Stimulated activated CD4-positive, alpha-beta T cell treated with anti-CD3 and anti-CD28 coated beads, Interleukin-2, amount 100 ng/mL, for 24 hours (primary cell): ENCODE measurements at regions not wholly inside any gene's neighbourhood (a gene's known extent, or its start where the extent isn't known, plus 50 kb on each side); places are given as distances from the start of the nearest gene placed in this dataset.
"Not testable (repeated sequence)": the region's sequence is repeated elsewhere in the genome, so short reads cannot be mapped to it uniquely, and the experiment has no call there.

Experiments
- DNase-seq, 2 donors: peaks; one replicate each; pipeline ENCODE4 v3.0.0-alpha.2; 2020

DNA sequence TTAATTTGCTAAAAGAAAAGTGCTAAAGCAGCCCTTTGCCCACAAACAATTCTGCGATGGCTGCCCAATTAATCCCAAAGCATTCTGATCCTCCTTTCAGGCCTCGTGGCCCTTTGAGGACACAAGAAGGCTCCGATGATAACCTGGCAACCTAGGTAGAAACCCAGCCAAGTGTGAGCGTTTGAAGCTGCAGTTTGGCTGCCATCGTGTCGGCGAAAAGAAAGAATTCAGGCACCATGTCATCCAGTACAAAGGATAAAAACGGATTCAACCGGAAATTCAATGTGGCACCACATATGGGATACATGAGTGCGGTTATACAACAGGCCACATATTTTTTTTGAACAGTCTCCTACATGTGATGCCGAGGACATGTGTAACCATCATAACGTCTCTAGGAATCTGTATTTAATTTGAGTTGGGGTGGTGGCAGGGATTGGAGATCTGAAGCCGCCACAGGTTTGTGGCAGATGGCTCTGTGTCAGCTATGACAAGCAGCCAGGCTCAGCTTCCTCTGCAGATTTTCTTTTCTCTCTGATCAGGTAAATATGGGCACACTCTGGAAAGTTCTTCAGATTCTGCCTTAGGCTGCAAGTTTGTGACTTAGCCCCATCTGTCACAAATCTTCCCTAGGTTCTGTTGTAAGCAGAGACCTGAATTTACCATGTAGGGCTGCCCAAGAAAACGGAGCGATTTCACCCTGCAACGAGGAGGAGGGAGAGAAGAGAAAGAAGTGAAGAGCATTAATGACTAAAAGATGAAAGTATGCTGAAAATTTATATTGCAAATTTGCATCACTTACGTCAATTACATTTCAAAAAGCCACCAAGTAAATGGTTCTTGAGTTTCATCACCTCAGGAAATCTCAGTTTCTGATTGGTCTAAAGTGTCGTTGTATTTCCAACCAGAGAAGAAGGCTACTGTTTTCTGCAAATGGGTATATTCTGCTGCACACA lies 573.2 kb downstream of the ZEB2 start:
- no peak for DNase-seq

DNA sequence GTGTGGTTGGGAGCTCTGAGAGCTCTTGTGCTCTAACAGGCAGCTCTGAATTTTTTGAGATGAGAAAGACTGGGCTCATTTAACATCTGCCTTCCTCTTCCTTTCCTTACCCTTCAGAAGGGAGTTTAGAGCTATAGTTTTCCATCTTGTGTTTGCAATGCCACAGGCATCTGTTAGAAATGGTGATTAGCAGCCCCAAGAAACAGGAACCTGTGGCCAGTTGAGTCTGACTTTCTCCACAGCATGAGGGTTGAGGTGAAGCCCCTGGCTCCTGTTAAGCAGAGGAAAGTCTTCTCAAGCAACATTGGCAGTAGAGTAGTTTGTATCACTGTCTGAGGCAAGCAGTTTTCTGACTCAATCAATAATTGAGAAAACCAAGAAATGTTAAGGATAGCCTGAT lies 577.4 kb downstream of the ZEB2 start:
- DNase-seq, result no peak

DNA sequence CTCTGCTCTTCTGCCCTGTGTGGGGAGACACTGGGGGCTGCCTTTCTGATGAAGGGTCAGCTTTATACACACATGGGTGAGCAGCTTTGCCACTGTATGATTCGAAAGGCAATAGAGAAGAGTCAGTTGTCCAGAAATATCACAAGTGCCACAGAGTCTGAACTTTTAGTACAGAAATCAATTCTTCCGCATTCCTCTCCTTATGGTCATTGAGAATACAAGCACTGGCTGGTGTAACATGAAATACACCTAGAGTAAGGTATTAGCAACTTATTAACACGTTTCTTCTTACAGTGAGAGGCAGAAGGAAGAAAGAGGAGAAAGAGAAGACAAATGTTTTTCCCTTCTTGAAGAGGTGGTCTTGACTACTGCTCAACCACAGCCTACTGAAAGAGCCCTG lies 579.2 kb downstream of the ZEB2 start:
- DNase-seq, result no peak

DNA sequence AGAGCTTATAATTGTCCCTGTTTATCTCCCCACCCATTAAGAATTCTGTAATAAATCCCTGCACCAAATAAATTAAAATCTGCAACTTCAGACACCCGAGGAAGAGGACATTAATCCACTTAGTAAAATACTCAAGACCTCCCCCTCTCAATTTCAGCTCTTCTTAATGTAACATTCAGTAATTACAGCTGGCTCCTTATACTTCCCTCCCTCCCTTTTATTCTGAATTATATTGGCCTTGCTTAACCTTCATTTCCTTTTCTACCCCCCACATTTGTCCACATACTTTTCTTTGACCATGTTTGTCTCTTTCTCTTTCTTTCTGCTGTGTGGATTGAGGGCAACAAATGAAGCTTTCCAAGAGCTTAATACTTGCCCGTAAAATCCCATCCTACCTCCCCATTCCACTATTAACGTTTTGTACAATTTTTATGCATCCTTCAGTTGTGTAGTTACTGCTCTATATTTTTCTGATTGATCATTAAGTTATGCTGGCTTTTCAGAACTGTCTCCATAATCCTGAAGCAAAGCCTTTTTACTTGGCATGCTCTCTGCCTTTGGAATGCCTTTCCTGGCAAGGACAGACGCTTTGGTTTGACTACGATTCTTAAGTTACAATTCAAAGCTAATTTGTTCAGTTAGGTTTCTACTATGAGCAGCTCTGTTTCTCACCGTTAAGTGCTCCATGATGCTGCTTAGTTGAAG lies 580.1 kb downstream of the ZEB2 start:
- no peak for DNase-seq

DNA sequence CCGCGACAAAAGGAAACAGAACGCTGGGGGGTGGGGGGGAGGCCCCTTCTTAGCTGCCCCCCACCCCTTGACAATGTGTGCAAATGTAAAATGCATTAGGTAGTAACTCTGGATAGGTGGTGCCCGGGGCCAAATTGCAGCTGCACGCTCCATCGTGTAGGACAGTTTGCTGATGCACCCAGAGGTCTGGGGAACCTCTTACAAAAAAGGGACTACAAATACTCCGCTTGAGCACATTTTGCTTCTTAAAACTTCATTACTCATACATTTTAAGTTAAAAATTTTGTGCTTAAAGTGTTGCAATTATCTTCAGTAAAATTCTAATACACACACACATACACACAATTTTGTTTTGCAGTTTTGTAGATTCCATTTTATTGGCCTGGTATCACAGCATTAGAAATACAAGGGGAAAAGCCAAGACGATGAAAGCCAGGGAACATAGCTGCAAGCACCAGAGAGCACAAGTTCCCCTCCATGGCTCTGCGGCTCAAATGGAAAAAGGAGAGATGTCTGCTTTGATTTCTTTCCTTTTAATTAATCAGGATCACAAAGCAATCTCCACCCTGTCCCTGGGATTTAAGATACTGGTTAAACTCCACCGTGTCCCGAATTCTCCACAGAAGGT lies 582.1 kb downstream of the ZEB2 start:
- DNase-seq, result peak in 1 of 2 donors; percentile 5

DNA sequence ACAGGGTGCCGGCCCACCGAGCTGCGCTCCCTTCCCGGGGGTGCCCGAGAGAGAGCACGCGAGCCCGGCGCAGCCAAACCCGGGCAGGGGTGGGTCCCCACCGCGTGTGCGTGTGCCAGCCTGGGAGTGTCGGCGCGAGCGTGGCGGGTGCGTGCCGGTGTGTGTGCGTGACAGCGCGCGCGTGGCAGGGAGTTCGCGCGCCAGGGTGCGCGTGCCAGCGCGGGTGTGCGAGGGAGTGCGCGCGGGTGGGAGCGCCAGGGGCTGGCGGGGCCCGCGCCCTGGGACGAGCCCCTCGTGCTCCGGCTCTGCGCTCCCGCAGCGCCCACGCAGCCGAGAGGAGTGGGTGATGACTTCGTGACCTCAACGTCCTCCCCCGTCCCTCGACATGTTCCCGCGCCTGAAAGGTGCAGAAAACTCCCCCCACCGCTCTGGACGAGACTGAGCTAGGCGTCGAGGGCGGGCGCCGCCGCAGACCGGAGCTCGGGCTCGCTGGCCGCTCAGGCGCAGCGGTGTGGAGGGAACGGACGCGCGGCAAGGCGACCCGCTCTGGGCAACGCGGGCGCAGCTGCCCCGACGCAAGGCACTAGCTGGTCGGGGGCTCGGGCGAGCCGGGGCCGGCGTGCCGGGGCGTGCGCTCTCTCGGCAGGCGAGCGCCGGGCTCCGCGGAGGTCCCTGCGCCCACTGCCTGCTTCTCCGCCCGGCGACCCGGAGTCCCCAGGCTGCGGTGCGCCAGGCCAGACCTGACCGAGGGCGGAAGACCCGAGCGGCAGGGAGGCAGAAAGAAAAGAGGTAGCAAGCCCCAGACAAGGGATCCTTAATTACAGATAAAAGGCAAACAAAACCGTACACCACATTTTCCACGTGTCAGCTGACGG lies 582.8 kb downstream of the ZEB2 start:
- peak; percentile 37 to 47 for DNase-seq

DNA sequence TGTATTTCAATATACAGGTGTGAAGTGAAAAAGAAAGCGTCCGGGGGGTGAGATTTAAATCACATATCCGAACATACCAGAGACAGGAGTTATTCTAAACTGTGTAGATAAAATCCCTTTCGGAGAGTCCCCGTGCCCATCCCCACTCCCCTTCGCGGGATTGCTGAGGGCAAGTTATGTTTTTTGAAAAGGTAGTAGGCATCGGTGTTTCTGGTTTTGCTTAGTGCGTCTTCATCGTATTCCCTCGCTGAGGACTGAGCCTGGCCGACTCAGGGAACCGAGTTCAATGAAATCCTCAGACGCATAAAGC lies 583.4 kb downstream of the ZEB2 start:
- DNase-seq, result no peak

DNA sequence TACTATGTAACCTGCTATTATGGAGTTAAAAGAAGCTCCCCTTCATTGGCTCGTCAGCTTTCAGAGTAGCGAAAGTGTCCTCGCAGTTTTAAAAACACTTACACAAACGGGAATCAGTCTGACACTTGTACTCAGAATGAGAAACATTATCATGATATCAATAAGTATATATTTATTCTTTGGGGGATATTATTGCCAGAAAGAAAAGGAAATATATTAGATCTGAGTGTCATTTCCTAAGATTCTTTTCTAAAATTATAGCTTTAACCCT lies 584.5 kb downstream of the ZEB2 start:
- DNase-seq, result no peak

DNA sequence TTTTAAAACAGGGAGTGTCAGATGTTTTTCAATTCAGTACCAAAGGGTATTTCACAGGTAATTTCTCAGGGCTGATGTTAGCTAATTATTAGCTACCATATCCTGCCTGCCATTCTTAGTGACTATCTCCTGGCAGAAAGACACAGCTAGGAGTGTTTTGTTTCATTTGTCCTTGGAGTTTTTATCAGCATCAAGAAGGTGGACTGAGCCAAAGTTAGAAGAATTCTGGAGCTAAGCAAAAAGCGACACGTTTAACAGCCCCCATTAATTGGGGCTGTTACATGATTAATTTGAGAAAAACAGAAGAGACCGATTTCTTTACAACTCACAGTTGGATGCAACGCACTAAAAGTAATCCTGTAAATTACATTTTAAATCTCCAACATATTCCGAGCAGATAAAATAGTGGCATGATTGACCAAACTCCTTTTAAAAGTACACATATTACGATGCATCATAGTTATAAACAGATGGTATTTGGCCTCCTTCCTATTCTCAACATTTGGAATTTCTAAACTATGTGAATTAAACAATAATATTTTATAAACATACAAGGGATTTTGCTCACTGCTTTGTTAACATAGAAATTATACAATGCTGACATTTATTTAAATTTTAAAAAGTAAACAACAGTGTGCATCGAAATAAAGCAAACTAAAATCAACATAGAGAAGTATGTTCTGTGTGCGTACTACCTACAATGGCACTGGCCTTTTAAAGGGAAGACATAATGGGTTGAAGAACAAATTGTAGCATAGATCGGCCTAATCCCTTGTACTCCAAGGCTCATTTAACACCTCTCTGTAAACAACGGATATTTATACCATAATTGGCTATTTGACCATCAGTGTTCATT lies 585.1 kb downstream of the ZEB2 start:
- no peak for DNase-seq

DNA sequence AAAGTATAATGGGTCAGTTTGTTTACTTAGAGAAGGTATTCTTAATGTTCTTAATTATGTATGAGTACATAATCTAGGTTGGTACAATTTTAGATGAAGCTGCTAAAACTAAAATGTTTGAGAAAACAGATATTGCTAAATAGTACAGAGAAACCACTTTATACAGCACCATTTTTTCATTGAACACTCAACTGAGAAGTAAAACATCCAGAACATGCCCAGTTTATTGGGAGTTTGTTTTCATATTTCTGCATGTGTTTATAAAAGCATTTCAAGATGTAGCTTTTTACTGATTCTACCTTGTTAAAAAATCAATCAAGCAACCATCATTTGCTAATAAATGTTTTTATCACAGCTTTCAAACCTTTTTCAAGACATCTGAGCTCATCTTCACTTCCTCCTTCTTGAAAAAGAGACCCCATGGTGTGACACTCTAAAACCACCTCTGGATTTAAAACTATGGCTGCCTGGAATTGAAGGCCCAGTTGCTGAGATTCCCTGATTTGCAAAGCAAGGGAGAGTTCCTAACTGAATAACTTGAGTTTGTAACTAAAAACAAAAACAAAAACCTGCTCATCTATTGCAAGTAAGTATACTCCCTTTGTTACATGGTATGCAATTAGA lies 585.9 kb downstream of the ZEB2 start:
- DNase-seq, result no peak

DNA sequence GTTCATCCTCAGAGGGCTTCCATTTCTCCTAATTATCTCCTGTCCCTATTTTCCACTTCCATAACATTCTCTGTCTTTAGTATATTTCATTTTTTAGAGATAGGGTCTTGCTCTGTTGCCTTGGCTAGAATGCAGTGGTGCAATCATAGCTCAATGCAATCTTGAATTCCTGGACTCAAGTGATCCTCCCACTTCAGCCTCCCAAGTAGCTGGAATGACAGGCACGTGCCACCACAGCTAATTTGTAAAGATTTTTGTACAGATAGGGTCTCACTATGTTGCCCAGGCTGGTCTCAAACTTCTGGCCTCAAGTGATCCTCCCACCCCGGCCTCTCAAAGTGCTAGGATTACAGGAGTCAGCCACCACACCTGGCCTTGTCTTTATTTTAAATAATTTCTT lies 589.0 kb downstream of the ZEB2 start:
- no peak for DNase-seq

DNA sequence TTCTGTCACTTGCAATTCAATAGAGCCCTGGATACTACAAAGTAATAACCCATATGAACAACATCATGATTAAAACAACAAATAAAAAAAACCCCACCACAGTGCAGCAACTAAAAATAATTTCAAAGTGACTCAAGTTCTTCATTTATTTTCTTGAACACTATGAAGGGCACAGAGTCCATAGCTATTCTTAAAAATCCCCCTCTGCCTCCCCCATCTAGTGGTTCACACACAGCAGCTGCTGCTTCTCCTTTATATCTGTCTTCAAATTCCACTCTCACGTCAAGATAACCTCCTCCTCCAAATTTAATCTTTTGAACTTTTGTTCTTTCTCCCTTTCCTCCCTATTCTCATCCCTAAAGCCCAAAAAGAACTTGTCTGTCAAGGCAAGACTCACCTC lies 591.3 kb downstream of the ZEB2 start:
- no peak for DNase-seq

DNA sequence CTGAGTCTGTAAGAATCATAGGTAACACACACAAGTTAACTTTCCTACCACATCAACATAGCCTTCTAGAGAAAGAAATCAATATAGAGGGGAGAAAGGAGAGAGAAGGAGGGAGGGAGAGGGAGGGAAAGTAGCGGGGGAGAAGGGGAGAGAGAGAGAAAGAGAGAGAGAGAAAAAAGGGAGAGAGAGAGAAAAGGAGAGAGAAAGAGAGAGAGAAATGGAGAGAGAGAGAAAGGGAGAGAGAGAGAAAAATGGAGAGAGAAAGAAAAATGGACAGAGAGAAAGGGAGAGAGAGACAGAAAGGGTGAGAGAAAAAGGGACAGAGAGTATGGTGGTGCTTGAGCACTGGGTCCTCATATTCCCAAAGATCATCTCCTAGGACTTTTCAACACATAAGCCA lies 591.7 kb downstream of the ZEB2 start:
- DNase-seq, result no peak

DNA sequence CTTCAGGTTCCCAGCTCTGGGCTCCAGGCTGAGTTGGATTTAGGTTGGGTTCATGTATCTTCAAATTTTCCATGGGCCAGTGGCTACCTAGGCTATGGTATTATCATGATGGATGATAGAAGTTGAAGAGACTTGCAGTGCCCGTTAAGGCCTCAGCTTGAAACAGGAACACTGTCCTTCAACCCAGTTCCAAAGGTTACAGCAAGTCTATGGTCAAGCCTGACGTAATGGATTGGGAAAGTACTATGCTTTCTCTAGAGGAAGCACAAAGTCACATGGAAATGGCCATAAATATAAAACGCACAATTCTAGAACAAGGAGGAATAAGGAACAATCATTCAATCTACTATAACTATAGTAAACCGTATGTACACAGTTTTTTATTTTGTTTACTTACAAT lies 593.2 kb downstream of the ZEB2 start:
- no peak for DNase-seq

DNA sequence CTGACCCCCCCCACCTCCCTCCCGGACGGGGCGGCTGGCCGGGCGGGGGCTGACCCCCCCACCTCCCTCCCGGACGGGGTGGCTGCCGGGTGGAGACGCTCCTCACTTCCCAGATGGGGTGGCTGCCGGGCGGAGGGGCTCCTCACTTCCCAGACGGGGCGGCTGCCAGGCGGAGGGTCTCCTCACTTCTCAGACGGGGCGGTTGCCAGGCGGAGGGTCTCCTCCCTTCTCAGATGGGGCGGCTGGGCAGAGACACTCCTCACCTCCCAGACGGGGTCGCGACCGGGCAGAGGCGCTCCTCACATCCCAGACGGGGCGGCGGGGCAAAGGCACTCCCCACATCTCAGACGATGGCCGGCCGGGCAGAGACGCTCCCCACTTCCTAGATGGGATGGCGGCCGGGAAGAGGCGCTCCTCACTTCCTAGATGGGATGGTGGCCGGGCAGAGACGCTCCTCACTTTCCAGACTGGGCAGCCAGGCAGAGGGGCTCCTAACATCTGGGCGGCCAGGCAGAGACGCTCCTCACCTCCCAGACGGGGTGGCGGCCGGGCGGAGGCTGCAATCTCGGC lies 597.6 kb downstream of the ZEB2 start:
- DNase-seq, result not testable (repeated sequence)

DNA sequence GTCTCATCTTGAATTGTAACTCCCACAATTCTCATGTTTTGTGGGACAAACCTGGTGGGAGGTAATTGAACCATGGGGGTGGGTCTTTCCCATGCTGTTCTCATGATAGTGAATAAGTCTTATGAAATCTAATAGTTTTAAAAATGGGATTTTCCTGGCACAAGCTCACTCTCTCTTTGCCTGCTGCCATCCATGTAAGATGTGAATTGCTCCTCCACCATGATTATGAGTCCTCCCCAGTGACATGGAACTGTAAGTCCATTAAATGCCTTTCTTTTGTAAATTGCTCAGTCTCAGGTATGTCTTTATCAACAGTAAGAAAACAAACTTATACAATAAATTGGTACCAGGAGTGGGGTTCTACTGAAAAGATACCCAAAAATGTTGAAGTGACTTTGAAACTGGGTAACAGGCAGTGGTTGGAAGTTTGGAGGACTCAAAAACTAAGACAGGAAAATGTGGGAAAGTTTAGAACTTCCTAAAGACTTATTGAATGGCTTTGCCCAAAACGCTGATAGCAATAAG lies 601.4 kb downstream of the ZEB2 start:
- no peak for DNase-seq

DNA sequence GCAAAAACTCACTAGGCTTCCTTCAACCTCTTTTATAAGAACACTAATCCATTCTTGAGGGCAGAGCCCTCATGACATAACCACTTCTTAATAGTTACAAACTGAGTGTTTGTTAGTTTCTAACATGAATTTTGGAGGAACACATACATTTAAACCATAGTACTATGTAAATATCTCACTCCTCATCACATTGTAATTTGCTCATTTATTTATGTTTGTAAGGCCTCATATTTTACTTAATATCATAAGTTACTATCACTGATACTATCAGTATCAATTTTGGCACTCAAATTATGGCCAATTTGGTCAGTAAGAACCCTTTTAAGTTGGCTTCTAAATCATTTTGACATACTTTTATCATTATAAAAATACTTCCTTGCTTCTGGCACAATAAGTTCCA lies 603.1 kb downstream of the ZEB2 start:
- no peak for DNase-seq

DNA sequence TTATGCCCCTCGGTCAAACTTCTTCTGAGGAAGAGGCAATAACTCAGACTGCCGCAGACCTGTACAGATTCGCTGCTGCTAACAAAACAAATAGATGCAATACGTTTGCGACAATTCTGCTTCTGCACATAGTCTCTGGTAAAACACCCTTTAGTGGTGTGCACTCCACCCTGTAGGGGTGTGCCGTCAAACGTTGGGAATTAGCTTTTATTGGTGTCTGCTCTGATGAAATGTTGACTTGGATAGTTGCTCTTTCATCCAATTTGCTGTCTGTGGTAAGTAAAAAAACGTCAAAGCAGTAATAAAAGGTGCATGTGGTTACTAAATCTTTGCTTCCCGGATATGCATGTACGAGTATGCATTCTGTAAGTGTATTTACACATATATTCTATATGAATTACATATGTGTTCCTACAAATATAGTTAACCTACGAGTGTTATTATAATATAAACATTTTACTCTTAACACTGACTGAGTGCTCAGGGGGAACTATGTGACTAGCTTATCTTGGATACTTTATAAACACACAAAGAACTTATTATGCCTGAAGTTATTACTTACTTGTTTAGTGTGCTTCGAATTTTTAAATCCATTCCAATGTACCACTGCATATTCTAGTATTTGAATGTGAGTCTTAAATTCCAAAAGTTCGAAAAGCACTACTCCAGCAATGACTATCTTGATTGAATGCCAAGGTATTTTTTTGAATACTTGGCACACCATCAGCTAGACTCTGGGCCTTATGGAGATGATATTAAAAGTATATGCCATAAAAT lies 610.2 kb downstream of the ZEB2 start:
- DNase-seq, result no peak

DNA sequence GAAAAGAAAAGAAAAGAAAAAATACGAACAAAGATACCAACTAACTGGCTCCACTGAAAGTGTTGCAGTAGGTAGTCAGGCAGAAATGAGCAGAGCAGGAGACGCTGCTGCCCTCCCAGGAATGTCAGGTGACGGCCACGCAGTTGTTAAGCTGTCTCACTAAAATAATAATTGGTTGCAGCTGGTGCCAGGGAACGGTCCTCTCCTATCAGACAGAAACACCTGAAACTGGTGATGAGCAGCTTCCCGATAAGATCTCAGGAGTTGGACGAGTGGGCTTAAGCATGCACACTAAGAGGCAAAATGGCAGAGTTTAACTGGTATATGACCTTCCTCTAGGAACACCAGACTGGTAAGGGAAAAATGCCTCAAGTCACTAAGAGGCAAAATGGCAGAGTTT lies 611.1 kb downstream of the ZEB2 start:
- no peak for DNase-seq

DNA sequence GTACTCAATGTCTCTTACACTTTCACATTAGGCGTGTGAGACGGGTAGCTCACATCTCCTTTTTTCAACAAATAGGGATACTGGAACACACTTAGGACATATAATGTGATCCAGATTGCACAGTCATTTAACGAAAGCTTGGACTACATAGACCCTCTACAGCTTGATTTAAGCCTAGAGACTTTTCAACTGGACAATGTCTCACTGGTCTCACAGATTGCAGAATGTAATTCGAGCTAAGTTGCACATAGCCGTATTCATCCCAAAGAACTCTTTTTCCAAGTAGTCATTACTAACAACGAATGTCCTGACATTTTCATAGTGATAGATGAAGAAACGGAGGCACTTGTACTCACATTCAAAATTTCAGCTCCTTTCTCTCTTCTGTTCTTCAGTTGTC lies 612.1 kb downstream of the ZEB2 start:
- no peak for DNase-seq
